ENCODE measurements at regions not wholly inside any gene's neighbourhood (a gene's known extent, or its start where the extent isn't known, plus 50 kb on each side); places are given as distances from the start of the nearest gene placed in this dataset.

DNA sequence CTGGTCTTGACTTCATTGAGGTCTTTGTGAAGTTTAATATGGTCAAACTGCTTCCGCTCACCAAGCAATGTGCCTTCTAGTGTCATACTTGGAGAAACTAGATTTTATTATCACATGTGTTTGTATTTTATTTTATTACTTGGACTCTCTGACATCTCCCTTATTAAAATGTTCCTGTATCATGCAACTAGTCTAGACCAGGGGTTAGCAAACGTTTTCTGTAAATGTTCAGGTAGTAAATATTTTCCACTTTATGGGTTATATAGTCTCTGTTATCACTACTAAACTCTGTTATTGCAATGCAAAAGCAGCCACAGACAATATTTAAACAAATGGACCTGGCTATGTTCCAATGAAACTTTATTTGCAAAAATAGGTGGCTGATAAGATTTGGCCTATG is 443.8 kb downstream of the MID1IP1 start:
- CTCF ChIA-PET, result no interaction called here
- Histone ChIP-seq H3K27me3 (ENCODE audit: control insufficient read depth, insufficient read depth, low read length) (no peaks in the 10 kb centered on the region), H3K36me3 (ENCODE audit: control insufficient read depth, insufficient read depth, low read length) (no peaks in the 10 kb centered on the region), H3K4me3 (ENCODE audit: low read depth, low read length) (no peak overlapping the region)
- POLR2A ChIA-PET, result no interaction called here
- TF ChIP-seq, protein P1, sequence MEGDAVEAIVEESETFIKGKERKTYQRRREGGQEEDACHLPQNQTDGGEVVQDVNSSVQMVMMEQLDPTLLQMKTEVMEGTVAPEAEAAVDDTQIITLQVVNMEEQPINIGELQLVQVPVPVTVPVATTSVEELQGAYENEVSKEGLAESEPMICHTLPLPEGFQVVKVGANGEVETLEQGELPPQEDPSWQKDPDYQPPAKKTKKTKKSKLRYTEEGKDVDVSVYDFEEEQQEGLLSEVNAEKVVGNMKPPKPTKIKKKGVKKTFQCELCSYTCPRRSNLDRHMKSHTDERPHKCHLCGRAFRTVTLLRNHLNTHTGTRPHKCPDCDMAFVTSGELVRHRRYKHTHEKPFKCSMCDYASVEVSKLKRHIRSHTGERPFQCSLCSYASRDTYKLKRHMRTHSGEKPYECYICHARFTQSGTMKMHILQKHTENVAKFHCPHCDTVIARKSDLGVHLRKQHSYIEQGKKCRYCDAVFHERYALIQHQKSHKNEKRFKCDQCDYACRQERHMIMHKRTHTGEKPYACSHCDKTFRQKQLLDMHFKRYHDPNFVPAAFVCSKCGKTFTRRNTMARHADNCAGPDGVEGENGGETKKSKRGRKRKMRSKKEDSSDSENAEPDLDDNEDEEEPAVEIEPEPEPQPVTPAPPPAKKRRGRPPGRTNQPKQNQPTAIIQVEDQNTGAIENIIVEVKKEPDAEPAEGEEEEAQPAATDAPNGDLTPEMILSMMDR (IDR thresholded peaks at IDR 0.05; ENCODE audit: insufficient read depth, low read depth, low read length), result no peak
- no peak for DNase-seq (ENCODE audit: low read depth)

- POLR2A ChIA-PET, result no interaction called here
- Histone ChIP-seq H3K27me3 (ENCODE audit: control insufficient read depth, insufficient read depth, low read length) (no peaks in the 10 kb centered on the region), H3K36me3 (ENCODE audit: control insufficient read depth, insufficient read depth, low read length) (no peaks in the 10 kb centered on the region), H3K4me3 (ENCODE audit: low read depth, low read length) (no peak overlapping the region)
- CTCF ChIA-PET, result no interaction called here
- TF ChIP-seq, protein P1 (IDR thresholded peaks at IDR 0.05; ENCODE audit: insufficient read depth, low read depth, low read length), result no peak
- no peak for DNase-seq (ENCODE audit: low read depth)
These were observed 446.3 kb downstream of the MID1IP1 start for GRCh38 chrX:39247536-39247935.

GRCh38 chrX:39248330-39248729 is 447.1 kb downstream of the MID1IP1 start:
- Histone ChIP-seq H3K4me3 (ENCODE audit: low read depth, low read length) (no peak overlapping the region), H3K36me3 (ENCODE audit: control insufficient read depth, insufficient read depth, low read length) (no peaks in the 10 kb centered on the region), H3K27me3 (ENCODE audit: control insufficient read depth, insufficient read depth, low read length) (no peaks in the 10 kb centered on the region)
- CTCF ChIA-PET, result no interaction called here
- DNase-seq (ENCODE audit: low read depth), result no peak
- TF ChIP-seq, protein P1 (IDR thresholded peaks at IDR 0.05; ENCODE audit: insufficient read depth, low read depth, low read length), result no peak
- POLR2A ChIA-PET, result no interaction called here

DNA sequence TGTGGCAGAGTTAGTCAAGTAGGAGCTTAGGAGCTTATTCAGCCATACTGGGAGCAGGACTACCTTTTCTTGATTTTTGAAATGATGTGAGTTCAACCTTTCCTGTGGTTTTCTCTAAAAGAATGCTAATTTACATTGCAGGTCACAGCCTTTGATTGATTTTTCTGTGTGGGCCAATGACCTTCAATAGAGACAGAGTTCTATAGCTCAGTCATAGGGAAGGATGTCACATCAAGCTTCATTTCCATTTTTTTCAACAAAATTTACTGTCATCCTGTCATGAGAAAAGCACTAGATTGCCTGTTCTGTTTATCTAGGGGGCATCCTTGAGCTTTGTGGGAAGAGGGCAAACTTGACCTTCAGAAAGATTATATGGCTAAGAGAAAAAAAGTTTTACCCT is 448.7 kb downstream of the MID1IP1 start:
- TF ChIP-seq, protein P1 (IDR thresholded peaks at IDR 0.05; ENCODE audit: insufficient read depth, low read depth, low read length), result no peak
- H3K4me3 ChIP-seq (ENCODE audit: low read depth, low read length), result no peak overlapping the region
- POLR2A ChIA-PET, result no interaction called here
- H3K36me3 ChIP-seq (ENCODE audit: control insufficient read depth, insufficient read depth, low read length), result no peaks in the 10 kb centered on the region
- no peak for DNase-seq (ENCODE audit: low read depth)
- H3K27me3 ChIP-seq (ENCODE audit: control insufficient read depth, insufficient read depth, low read length), result no peaks in the 10 kb centered on the region
- CTCF ChIA-PET, result interaction anchor here (0.7 to 0.9 kb wide), 2 partner anchors 9 to 1040 kb away, joined by 3 read pairs; no protein-coding TSS in a partner anchor

GRCh38 chrX:39251995-39252394 is 450.7 kb downstream of the MID1IP1 start:
- TF ChIP-seq, protein P1 (IDR thresholded peaks at IDR 0.05; ENCODE audit: insufficient read depth, low read depth, low read length), result no peak
- POLR2A ChIA-PET, result no interaction called here
- H3K4me3 ChIP-seq (ENCODE audit: low read depth, low read length), result no peak overlapping the region
- no peak for DNase-seq (ENCODE audit: low read depth)
- CTCF ChIA-PET, result no interaction called here
- no peaks in the 10 kb centered on the region for H3K27me3 ChIP-seq (ENCODE audit: control insufficient read depth, insufficient read depth, low read length)
- no peaks in the 10 kb centered on the region for H3K36me3 ChIP-seq (ENCODE audit: control insufficient read depth, insufficient read depth, low read length)

Data from BJ (cell line).